HG03103 (cell line): ENCODE measurements at regions not wholly inside any gene's neighbourhood (a gene's known extent, or its start where the extent isn't known, plus 50 kb on each side); places are given as distances from the start of the nearest gene placed in this dataset.

Experiments used
- ATAC-seq: cut with Tn5 transposase; IDR thresholded peaks from one replicate; pipeline ENCODE4 v1.9.1; 2021; ENCODE audit warnings: low read depth; ENCODE audit not compliant: unreplicated experiment

GRCh38 chr5:89998519-89999305, 410.8 kb downstream of the CETN3 start:
- no peak for ATAC-seq

- ATAC-seq: no peak
Measured at GRCh38 chr5:89996890-89997289, 412.7 kb downstream of the CETN3 start.

GRCh38 chr5:89996335-89996734, 413.2 kb downstream of the CETN3 start:
- no peak for ATAC-seq

- no peak for ATAC-seq
Measured at GRCh38 chr5:89994266-89994665, 415.3 kb downstream of the CETN3 start.

GRCh38 chr5:89992201-89992600, 417.4 kb downstream of the CETN3 start:
- no peak for ATAC-seq

- ATAC-seq: no peak
Measured at GRCh38 chr5:89991592-89991991, 418.0 kb downstream of the CETN3 start.

GRCh38 chr5:89989776-89990175, 419.8 kb downstream of the CETN3 start:
- ATAC-seq: no peak

- no peak for ATAC-seq
Measured at GRCh38 chr5:89988998-89989655, 420.4 kb downstream of the CETN3 start.

GRCh38 chr5:89988129-89988810, 421.3 kb downstream of the CETN3 start:
- no peak for ATAC-seq

GRCh38 chr5:89983216-89983615, 426.3 kb downstream of the CETN3 start:
- ATAC-seq: no peak

GRCh38 chr5:89981878-89982773, 427.4 kb downstream of the CETN3 start:
- no peak for ATAC-seq

GRCh38 chr5:89981021-89981420, 428.5 kb downstream of the CETN3 start:
- ATAC-seq: no peak

GRCh38 chr5:89973516-89973915, 436.0 kb downstream of the CETN3 start:
- ATAC-seq: no peak

GRCh38 chr5:89972901-89973300, 436.7 kb downstream of the CETN3 start:
- no peak for ATAC-seq

- no peak for ATAC-seq
Measured at GRCh38 chr5:89968958-89969381, 440.6 kb downstream of the CETN3 start.

- no peak for ATAC-seq
Measured at GRCh38 chr5:89967771-89968444, 441.6 kb downstream of the CETN3 start.

GRCh38 chr5:89956838-89957237, 452.7 kb downstream of the CETN3 start:
- no peak for ATAC-seq

GRCh38 chr5:89954916-89955315, 454.6 kb downstream of the CETN3 start:
- no peak for ATAC-seq

GRCh38 chr5:89951876-89952275, 457.7 kb downstream of the CETN3 start:
- no peak for ATAC-seq

GRCh38 chr5:89950234-89950633, 459.3 kb downstream of the CETN3 start:
- ATAC-seq: no peak
